NCI-H748 (cell line): ENCODE measurements at regions not wholly inside any gene's neighbourhood (a gene's known extent, or its start where the extent isn't known, plus 50 kb on each side); places are given as distances from the start of the nearest gene placed in this dataset.
"Not testable (repeated sequence)": the region's sequence is repeated elsewhere in the genome, so short reads cannot be mapped to it uniquely, and the experiment has no call there.

Source experiments
- DNase-seq: peaks from one replicate; lab custom pipeline; 2025; ENCODE audit not compliant: unreplicated experiment; lab: John Stamatoyannopoulos, UW

DNA sequence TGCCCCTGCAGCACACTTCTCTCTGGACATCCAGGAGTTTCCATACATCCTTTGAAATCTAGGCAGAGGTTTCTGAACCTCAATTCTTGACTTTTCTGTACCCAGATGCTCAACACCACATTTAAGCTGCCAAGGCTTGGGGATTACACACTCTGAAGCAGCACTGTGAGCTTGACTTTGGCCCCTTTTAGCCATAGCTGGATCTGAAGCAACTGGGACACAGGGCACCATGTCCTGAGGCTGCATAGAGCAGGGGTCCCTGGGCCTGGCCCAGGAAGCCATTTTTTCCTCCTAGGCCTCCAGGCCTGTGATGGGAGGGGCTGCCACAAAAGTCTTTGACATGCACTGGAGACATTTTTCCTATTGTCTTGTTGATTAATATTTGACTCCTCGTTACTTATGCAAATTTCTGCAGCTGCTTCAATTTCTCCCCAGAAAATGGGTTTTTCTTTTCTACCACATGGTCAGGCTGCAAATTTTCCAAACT is 694.0 kb downstream of the DIPK2A start:
- DNase-seq, result no peak

DNA sequence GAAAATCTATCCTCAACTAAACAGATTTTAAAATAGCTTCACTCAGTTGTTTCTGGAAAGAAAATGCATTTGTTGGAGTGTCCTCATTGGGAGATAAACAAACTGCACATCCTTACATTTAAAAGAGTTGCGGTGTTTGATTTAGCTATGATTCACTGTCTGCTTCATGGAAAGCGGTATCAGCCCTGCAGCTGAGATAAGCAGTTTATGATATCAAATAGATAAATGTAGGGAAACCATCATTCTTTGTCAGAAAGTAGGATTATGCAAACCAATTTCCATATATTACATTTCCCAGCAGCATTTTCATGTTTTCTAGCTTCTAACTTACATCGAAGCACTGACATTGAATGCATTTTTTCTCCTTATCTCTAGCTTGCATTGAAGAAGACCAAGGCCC is 698.9 kb downstream of the DIPK2A start:
- DNase-seq, result no peak

DNA sequence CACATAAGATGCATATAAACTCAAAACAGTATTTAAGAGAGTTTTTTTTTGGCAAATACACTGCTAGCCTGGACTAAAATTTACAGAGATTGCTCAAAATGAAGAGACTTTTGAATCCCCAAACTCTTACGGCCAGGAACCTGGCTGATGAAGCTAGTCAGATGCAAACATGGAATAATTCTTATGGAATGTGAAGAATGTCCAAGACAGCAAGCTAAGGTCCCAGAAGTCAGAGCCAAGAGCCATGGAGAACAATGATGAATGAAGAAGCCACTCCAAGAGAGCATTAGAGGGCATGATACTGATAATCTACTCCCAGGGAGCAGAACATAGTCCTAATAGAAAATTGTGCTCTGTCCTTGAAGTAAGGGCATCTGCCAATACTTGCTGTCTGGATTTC is 705.5 kb downstream of the DIPK2A start:
- no peak for DNase-seq

DNA sequence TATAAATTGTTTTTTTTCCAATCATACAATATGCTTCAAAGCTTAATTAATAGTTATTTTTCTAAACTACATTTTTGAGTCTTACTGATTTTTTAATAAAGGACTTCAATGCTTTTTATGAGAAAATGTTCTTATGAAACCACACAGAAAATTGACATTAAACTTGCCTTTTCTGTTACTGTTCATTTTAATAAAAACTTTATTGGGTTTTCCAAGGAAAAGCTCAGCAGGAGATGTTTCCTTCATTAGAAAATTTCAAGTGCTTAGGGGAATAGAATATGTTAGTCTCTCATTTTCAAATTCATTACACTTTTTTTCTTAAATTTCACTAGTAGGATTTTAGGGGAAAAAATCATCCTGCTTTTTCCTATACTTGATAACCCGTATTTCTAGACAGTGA is 711.4 kb downstream of the DIPK2A start:
- no peak for DNase-seq

DNA sequence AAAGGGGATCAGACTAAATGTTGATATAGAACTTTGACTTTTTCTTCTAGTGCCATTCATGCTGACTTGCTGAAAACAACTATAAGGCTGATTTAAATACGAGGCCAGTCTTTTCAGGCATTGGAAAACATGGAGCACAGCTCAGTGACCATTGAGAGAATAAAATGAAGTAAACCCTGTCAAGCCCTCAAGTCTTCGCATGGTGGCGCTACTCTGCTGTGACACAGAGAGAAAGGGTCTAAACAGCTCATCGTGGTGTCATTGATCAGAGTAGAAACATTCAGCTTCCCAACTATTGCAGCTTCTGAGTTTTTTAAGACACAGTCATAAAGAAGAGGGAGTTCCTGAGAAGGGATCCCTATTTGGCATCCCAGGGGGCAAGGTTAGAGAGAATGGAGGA is 716.2 kb downstream of the DIPK2A start:
- no peak for DNase-seq

DNA sequence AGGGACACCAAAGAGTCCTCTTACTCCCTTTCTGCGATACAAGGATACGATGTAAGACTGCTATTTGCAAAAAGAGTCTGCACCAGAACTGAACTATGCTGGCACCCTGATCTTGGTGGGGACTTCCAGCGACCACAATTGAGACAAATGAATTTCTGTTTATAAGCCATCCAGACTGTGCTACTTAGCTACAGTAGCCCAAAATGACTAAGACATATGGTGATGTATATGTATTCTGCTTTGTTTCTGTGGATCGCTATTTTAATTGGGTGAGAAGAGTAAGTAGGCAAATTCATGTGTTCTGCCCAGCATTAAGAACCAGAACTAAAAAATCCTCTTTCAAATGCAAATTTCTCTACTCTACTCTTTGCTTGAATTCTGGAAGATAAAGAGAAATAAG is 720.9 kb downstream of the DIPK2A start:
- no peak for DNase-seq

DNA sequence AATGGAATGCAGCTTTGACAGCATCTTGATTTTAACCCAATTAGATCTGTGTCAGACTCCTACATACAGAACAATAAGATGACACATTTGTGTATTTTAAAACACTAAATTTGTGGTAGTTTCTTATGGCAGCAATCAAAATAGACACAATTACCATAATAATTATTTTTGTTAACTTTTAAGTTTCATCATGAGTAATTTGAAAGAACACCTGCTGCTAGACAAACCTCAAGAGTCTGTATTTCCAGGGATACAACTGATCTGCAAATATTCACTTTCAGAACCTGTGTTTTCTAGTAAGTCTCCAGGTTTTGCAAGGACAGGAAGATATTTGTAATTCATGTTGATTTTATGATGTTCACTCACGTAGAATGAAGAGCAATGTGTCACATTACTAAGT is 736.8 kb downstream of the DIPK2A start:
- peak; percentile 45 for DNase-seq

DNA sequence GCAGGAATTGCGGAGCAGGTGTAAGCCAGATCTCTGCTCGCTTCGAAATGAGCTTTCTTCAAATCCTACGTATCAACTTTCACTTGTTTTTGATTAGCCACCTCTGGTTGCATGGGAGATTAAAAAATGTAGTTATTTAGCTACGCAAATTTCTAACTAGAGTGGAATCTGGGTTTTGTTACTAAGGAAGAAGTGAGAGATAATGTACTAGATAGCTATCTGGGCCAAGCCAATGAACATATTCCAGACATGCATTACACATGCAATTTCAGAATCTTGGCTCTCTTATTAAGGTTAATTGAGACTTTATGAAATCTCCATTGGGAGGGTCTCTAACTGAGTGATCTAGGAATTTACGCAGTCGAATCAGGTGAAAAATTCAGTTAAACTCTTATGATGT is 765.7 kb downstream of the DIPK2A start:
- DNase-seq, result no peak

DNA sequence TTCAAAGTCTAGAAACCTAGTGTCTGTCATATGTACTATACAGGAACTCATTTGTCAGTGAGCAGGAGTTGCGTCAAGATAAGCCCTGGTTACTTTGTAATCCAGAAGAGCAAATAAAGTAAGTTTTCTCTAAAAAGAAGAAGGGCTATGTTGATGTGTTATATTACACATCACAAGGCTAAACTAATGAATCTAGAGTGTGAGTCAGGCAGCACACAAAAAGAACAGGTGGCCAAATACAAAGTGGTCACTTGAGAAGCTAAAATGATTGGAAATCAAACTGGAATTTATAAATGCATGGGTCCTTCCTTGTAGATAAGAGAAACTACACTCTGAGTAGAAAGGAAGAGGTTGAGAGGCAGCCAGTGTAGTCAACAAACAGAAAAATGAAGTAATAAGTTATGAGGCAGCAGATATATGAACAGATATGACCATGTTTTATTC is 771.6 kb downstream of the DIPK2A start:
- no peak for DNase-seq

DNA sequence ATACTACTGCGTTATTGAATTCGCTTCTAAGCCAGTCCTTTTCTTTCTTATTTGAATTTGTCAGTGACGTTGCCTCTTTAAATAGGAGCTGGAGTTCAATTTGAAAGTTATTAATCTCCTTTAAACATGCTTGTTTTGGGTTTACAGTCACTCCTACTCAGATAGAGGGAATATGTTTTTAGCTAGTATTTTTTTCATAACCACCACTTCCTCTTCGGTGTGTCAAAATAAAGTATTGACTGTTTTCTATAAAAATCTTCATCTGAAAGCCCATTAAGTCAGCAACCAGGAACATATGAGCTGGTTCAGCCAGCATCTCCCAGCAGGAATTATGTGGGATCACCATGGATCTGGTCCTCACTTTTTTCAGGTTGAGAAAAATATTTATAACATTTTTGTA is 772.9 kb downstream of the DIPK2A start:
- no peak for DNase-seq

DNA sequence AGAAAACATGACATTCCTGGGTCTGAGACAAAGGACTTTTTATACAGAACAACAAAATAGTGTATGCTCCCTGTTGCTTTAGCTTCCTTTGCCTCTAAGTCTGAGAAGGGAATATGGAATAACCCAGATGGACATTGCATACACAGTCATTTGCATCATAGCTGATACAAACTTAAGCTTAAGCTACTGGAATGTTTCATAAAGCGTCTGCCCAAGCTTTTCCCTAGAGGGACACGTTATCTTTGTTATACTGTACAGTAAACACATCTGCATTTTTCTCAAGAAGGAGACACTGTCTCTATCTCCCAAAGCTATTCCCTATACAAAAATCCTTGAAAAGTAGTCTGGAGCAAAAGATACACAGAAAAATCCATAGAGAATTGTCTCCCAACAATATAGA is 775.0 kb downstream of the DIPK2A start:
- DNase-seq, result no peak

DNA sequence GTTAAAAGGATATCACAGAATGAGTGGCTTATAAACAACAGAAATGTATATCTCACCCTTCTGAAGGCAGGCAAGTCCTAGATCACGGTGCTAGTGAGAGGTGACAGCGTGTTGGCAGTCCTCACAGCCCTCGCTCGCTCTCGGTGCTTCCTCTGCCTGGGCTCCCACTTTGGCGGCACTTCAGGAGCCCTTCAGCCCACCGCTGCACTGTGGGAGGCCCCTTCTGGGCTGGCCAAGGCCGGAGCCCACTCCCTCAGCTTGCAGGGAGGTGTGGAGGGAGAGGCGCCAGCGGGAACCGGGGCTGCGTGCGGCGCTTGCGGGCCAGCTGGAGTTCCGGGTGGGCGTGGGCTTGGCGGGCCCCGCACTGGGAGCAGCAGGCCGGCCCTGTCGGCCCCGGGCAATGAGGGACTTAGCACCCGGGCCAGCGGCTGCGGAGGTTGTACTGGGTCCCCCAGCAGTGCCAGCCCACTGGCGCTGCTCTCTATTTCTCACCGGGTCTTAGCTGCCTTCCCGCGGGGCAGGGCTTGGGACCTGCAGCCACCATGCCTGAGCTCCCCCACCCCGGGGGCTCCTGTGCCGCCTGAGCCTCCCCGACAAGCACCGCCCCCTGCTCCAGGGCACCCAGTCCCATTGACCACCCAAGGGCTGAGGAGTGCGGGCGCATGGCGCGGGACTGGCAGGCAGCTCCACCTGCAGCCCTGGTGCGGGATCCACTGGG is 778.1 kb downstream of the DIPK2A start:
- DNase-seq, result not testable (repeated sequence)

DNA sequence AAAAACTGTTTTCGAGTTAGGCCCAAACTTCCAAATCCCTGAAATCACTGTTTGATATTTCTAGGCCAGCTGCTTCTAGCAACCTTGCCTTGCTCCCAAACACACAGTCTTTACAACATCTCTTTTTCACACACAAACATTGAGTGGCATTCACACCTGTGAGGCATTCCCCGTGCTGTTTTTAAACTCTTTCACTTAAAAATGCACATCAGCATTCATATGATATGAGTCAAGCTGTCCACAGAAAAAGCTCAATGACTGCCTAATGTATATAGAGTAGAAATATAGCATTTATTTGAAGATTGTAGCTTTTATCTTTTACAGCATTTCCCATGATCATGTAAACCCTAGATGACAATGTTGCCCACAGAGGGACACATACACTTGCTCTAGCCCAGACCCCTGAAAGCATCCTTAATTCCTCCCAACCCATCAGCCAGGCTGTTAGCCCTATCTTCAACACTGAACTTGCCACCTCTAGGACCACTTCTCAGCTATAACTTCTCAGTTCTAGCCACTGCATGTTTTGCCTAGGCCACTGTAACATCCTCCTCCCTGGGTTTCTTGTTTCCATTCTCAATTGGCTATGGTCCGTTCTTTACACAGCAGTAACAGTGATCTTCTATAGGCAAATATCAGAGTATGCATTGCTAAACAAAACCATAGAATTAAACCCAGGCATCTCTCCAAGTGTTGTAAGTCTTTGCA is 782.6 kb downstream of the DIPK2A start:
- peak; percentile 68 for DNase-seq

DNA sequence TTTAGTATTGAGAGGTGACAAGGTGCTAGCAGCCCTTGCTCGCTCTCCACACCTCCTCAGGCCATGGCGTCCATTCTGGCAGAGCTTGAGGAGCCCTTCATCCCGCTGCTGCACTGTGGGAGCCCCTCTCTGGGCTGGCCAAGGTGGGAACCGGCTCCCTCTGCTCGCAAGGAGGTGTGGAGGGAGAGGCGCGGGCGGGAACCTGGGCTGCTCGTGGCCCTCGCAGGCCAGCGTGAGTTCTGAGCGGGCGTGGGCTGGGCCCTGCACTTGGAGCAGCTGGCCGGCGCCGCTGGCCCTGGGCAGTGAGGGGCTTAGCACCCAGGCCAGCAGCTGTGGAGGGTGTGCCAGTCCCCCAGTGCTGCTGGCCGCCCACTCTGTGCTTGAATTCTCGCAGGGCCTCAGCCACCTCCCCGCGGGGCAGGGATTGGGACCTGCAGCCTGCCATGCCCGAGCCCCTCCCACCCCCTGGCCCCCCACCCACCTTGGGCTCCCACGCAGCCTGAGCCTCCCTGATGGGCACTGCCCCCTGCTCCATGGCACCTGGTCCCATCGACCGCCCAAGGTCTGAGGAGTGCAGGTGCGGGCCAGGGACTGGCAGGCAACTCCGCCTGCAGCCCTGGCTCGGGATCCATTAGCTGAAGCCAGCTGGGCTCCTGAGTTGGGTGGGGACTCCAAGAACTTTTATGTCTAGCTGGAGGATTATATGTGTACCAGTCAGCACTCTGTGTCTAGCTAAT is 785.2 kb downstream of the DIPK2A start:
- DNase-seq, result no peak

DNA sequence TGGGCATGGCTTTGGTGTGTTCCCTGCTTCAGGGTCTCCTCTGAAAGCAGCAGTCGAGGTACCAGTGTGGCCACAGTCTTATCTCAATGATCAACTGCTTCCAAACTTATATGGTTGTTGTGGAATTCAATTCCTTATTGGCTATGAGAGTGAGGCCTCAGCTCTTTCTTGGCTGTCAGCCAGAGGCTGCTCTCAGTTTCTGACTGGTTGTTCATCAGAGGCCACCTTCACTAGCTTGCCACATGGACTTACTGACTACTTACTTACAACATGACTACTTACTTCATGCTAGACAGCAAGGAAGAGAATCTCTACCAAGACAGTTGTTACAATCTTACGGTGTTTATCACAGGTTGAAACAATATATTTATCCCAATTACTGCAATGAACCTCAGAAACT is 789.2 kb downstream of the DIPK2A start:
- DNase-seq, result no peak

DNA sequence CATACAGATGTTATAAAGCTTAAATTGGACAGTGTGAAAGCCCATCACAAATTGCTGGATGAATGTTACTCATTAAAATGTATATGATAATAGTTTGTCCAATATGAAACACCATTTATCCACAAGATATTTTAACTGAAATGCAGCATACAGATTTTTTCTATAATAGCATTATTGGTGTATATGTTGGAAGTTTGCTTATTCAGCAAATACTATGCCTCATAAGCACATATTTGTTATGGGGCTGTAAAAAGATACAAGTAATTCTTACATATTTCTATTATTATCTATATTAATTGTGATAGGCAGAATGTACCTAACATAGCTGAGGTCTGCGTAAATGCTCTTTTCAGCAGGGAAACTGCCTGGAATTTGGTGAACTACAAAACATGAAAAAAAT is 790.5 kb downstream of the DIPK2A start:
- DNase-seq, result no peak

DNA sequence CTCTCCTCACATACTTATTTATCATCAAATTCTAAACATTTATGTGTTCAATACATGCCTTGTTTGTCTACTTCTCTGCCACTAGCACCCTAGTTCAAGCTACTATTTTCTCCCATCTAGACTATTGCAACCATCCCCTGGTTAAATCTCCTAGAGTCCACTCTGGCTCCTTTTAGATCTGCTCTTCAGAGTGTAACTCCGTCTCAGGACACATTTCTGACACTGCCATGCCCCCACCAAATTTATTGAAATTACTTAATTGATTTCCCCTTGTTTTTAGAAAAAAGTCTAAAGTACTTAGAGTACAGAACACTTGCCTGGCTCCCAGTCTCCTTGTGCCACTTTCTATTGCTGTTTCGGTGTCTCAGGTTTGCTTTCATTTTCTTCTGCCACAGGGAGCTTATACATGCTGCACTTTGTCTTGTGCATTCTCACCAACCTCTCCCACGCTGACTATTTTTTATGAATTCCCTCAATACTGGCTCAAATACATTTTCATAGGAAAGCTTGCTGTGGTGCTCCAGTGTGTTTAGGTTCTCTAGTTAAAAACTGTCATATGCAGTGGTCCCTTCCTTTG is 792.3 kb downstream of the DIPK2A start:
- no peak for DNase-seq

DNA sequence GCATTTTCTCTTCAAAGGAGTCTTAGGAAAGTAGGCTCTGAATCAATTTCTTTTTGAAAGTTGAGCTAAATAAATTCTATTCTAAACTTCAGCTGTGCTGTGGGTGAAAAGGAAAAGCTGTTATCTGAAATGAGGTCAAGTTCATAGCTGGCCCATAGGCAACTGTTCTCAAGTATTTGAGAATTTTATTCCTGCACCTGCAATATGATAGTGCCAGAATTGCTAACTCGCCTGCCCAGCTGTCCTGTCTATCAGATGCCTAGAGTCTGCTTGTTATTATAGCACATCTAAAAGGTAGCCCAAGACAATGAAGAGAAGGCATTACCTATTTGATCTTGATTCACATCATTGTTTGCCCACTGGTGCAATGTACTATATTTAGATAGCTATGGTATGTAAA is 798.7 kb downstream of the DIPK2A start:
- peak; percentile 41 for DNase-seq

DNA sequence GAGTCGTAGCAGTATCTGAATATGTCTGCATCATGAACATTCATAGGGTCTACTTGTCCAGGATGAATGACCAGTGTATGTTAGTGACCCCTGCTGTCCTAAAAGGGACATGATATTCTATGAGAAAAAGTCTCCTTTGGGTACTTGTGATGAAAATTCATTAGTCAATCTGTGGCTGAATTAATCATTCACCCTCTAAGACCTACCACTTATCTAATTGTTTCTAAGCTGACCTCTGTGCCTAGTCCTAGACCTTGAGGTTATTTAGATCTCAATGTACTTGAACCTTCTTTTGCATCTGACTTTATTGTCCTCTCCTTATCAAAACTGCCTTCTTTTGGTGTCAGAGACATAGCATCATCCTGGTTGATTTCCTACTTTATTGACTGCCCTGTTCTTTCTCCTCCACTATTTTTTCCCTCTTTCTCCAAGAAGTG is 799.3 kb downstream of the DIPK2A start:
- peak; percentile 63 for DNase-seq

DNA sequence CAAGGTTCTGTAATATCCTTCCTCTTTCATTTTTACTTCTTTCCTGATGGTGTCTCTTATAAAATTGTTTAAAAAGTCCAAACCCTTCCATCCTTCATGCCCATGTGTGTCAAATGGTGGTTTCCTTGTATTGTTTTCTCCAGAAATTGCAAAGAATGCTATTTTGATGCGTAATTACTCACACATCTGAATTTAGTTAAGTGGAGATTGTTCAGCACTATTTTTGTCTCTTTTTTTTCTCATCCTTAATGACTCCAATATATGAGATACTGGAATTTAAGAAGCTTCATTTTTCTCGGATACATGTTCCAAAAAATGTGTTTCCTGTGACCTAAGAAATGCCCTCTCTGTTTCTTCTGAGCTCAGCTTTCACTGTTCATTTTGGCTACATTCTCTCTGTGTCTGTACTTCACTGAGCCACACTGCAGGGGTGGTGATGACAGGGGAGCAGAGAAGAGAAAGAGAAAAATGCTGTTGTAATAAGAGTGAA is 799.8 kb downstream of the DIPK2A start:
- no peak for DNase-seq

DNA sequence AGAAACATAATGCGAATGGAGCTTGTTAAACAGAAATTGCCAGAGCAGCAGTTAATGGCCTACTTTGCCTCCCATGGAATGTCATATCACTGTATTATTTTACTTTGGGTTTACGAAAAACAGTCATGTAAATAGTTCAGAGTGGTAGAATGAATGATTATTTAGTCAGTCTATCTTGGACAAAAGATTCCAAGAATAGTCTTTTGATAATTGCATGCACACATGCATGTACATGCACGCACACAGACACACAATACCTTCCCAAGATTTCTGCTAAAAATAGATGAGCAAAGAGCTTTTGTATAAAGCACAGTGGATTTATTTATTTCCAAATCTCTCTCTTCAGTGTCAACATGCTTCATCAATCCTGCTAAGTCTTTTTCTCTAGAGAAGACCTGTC is 800.7 kb downstream of the DIPK2A start:
- DNase-seq, result no peak
